Fibroblast of villous mesenchyme (primary cell): ENCODE measurements at regions not wholly inside any gene's neighbourhood (a gene's known extent, or its start where the extent isn't known, plus 50 kb on each side); places are given as distances from the start of the nearest gene placed in this dataset.

Experiments
- DNase-seq: peaks from one replicate; pipeline ENCODE4 v3.0.0-alpha.2; 2010; ENCODE audit warnings: low read depth
- H3K4me3 ChIP-seq: 2 replicates; pipeline ENCODE4 v1.5.1; 2011; ENCODE audit warnings: low read depth, mild to moderate bottlenecking, low read length
- TF ChIP-seq, protein P1 (sequence below): IDR thresholded peaks from 2 replicates; pipeline ENCODE4 v1.5.1; 2012; ENCODE audit warnings: low read depth, mild to moderate bottlenecking, low read length; ENCODE audit not compliant: insufficient read depth

DNA sequence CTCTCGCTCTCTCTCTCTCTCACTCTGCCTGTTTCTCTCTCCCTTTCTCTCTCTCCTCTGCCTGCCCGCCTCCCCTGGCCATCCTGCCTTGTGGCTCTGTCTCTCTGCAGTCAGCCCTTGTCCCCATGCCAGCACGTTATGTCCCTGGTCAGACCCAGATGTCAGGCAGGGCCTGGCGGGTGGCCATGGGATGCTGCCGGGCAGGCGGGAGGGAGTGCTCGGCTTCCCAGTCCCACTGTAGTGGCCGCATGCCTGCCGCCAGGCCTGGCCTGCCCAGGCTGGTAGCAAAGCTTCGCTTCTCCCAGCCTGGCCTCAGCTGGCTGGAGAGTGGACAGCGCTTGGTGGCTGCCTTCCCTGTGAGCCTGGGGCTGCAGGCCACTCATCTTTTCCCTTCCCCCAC is 121.5 kb upstream of the ZNF716 start:
- TF ChIP-seq, protein P1, sequence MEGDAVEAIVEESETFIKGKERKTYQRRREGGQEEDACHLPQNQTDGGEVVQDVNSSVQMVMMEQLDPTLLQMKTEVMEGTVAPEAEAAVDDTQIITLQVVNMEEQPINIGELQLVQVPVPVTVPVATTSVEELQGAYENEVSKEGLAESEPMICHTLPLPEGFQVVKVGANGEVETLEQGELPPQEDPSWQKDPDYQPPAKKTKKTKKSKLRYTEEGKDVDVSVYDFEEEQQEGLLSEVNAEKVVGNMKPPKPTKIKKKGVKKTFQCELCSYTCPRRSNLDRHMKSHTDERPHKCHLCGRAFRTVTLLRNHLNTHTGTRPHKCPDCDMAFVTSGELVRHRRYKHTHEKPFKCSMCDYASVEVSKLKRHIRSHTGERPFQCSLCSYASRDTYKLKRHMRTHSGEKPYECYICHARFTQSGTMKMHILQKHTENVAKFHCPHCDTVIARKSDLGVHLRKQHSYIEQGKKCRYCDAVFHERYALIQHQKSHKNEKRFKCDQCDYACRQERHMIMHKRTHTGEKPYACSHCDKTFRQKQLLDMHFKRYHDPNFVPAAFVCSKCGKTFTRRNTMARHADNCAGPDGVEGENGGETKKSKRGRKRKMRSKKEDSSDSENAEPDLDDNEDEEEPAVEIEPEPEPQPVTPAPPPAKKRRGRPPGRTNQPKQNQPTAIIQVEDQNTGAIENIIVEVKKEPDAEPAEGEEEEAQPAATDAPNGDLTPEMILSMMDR, result no peak
- H3K4me3 ChIP-seq, result no peak overlapping the region
- no peak for DNase-seq

DNA sequence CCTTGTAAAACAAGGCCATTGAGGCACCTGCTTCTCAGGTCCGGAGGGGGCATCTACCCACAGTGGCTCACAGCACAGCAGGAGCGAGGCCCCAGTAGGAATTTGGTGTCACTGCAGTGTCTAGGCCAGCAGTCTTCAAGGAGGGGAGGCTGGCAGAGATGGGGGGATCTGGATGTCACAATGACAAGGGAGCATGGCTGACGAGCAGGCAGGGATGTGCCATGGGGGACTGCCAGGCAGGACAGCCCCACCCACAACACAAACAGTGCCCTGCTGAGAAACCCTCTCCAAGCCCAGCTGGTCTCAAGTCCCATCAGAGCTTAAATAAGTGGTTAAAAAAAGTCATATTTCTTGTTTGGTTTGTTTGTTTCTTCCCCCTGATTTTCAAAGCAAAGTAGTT is 121.0 kb upstream of the ZNF716 start:
- DNase-seq, result no peak
- TF ChIP-seq, protein P1, result no peak
- H3K4me3 ChIP-seq, result no peak overlapping the region

DNA sequence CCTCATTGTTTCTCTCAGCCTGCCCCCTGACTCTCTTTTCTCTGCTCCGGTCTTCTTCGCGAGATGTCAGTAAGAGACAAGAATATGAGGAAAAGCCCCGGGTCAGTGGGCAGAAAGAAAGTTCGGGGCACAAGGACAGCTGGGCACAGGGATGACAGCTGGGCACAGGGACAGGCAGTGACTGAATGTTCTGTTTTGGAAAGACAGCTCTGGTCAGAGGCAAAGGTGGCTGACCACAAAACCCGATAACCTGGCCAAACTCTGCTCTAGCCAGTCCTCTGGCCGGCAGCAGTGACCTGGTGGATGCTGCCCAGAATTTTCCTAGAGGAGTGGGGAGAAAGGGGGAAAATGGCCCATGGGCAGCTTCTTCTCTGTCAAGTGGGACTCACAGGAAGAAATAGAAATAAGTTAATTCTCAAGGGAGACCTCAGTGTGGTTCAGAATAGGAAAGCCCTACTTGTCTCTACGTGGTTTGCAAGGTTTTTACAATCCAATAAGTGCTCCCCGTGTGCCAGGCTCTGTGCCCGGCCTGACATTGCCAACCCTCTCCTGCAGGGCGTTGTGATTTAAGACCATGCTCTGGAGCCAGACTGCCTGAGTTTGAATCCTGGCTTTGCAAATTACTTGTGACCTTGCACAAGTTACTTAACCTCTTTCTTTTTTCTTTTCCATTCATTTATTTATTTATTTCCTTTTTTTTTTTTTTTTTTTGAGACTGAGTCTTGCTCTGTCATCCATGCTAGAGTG is 110.6 kb upstream of the ZNF716 start:
- TF ChIP-seq, protein P1, result no peak
- no peak for DNase-seq
- no peak overlapping the region for H3K4me3 ChIP-seq

DNA sequence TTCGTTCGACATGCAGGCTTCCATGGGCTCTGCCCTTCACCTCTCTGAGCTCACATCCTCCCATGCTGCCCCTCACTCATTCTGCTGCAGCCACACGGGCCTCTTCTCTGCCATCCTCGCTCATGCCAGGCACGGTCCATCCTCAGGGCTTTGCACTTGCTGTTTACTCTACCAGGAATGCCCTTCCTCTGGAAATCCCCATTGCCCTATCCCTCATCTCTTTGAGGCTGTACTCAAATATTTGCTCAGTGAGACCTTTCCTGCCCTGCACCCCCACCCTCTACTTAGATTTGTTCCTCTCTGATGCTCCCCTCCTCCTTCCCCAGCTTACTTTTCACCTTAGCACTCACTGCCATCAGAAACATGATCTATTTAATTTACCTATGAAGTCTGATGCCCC is 107.0 kb upstream of the ZNF716 start:
- no peak for DNase-seq
- H3K4me3 ChIP-seq, result no peak overlapping the region

DNA sequence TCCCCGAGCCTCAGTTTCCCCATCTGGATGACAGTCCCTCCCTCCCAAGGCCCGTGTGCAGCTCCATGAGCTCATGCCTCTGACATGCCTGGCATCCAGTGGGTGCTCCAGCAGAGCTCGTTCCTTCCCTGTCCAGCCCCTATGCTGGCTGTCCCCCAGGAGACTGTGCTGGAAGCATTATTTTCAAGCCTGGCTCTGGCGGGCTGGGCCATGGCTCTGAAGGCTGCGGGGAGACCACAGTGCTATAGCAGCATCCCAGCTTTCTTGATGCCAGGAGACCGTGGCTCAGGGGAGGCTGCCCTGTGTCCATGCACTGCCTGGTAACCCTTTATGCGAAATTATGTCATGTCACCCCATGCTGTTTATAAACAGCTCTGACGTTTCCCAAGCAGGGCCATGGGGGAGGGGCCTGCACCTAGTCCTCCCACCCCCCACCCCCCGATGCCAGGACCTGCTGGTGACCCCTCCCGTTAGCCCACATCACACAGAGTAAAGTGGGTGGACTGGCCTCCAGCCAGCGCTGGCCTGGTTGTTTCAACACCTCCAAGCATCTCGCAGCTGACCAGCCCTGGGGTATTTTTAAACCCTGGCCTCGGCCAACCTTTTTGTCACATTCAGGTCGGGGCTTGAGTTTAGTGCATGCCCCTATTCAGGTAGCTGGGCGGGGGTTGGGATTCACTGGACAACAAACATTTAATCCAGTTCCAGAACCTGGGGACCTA is 105.9 kb upstream of the ZNF716 start:
- H3K4me3 ChIP-seq, result no peak overlapping the region
- TF ChIP-seq, protein P1, result no peak
- no peak for DNase-seq

More for the DNA sequence above, 107.0 kb upstream of the ZNF716 start:
- TF ChIP-seq, protein P1, result no peak

DNA sequence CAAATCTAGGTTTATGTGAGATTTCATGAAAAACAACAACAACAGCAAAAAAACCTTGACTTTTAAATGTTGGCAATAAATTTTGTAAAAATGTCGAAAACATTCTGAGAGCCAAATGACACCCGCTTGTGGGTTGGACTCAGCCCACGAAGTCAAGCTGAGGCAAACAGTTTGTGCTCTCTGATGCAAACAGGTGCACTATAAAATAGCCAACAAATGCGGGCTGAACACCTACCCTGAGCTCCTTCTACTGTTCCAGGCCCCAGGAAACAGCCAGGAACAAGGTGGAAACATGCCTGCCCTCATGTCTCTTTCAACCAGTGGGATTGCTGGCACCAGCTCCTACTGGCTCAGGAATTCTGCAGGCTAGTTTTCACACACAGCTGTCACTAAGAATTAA is 105.0 kb upstream of the ZNF716 start:
- TF ChIP-seq, protein P1, result no peak
- no peak for DNase-seq
- no peak overlapping the region for H3K4me3 ChIP-seq
